Epithelial cell of proximal tubule (primary cell): ENCODE measurements at regions not wholly inside any gene's neighbourhood (a gene's known extent, or its start where the extent isn't known, plus 50 kb on each side); places are given as distances from the start of the nearest gene placed in this dataset.
"Not testable (repeated sequence)": the region's sequence is repeated elsewhere in the genome, so short reads cannot be mapped to it uniquely, and the experiment has no call there.

Source experiments
- DNase-seq: peaks from one replicate; pipeline ENCODE4 v3.0.0-alpha.2; 2011; ENCODE audit warnings: low read depth
- H3K4me3 ChIP-seq: 2 replicates; pipeline ENCODE4 v1.5.1; 2011; ENCODE audit warnings: low read depth, mild to moderate bottlenecking, low read length
- CTCF ChIP-seq: conservative IDR thresholded peaks from 2 replicates; pipeline ENCODE4 v1.5.1; 2012; ENCODE audit warnings: low read depth, mild to moderate bottlenecking, low read length

- peak; percentile 19 for DNase-seq
- H3K4me3 ChIP-seq, result no peak overlapping the region
- TF ChIP-seq CTCF, result no peak
Measured at GRCh38 chr9:75235632-75236031, 147.3 kb downstream of the OSTF1 start.

GRCh38 chr9:75238311-75238976 lies 150.1 kb downstream of the OSTF1 start:
- peak; percentile 16 for DNase-seq
- H3K4me3 ChIP-seq, result no peak overlapping the region
- peak; percentile 74 for TF ChIP-seq CTCF

GRCh38 chr9:75239176-75239575 lies 150.9 kb downstream of the OSTF1 start:
- H3K4me3 ChIP-seq, result no peak overlapping the region
- peak; percentile 42 for DNase-seq
- TF ChIP-seq CTCF, result no peak

GRCh38 chr9:75242426-75242825 lies 154.1 kb downstream of the OSTF1 start:
- H3K4me3 ChIP-seq, result no peak overlapping the region
- no peak for DNase-seq
- TF ChIP-seq CTCF, result no peak

- TF ChIP-seq CTCF, result no peak
- no peak overlapping the region for H3K4me3 ChIP-seq
- no peak for DNase-seq
Measured at GRCh38 chr9:75246949-75247348, 158.6 kb downstream of the OSTF1 start.

GRCh38 chr9:75265525-75265972 lies 177.2 kb downstream of the OSTF1 start:
- DNase-seq, result no peak
- TF ChIP-seq CTCF, result peak; percentile 93
- no peak overlapping the region for H3K4me3 ChIP-seq

- DNase-seq, result no peak
- no peak overlapping the region for H3K4me3 ChIP-seq
- TF ChIP-seq CTCF, result no peak
Measured at GRCh38 chr9:75269197-75269596, 180.9 kb downstream of the OSTF1 start.

- not testable (repeated sequence) for DNase-seq, H3K4me3 ChIP-seq
Measured at GRCh38 chr9:75273055-75273454, 184.7 kb downstream of the OSTF1 start.
